ENCODE measurements at regions not wholly inside any gene's neighbourhood (a gene's known extent, or its start where the extent isn't known, plus 50 kb on each side); places are given as distances from the start of the nearest gene placed in this dataset.

- TF ChIP-seq YY1 (IDR thresholded peaks at IDR 0.05; ENCODE audit: low read depth) (no peak), CREB1 (IDR thresholded peaks at IDR 0.05; ENCODE audit: low read depth) (no peak)
These were observed 126.2 kb upstream of the KLHL25 start for GRCh38 chr15:85920956-85921355.

GRCh38 chr15:85924088-85924487, 129.4 kb upstream of the KLHL25 start:
- no peak for TF ChIP-seq FOXM1 (IDR thresholded peaks at IDR 0.05; ENCODE audit: borderline replicate concordance, low read depth)
- no peak for TF ChIP-seq TCF12 (IDR thresholded peaks at IDR 0.05; ENCODE audit: low read depth)
- no peak for TF ChIP-seq ZBTB7A (IDR thresholded peaks at IDR 0.05; ENCODE audit: low read depth)
- no peak for TF ChIP-seq CREB1 (IDR thresholded peaks at IDR 0.05; ENCODE audit: low read depth)
- TF ChIP-seq EGR1 (IDR thresholded peaks at IDR 0.05), result no peak
- no peak for TF ChIP-seq EP300 (IDR thresholded peaks at IDR 0.05; ENCODE audit: borderline replicate concordance)
- TF ChIP-seq CEBPB (IDR thresholded peaks at IDR 0.05), result no peak
- no peak for TF ChIP-seq RAD21 (IDR thresholded peaks at IDR 0.05; ENCODE audit: low read depth)
- no peak for TF ChIP-seq MAX (IDR thresholded peaks at IDR 0.05)

- TF ChIP-seq YY1 (IDR thresholded peaks at IDR 0.05; ENCODE audit: low read depth), result no peak
- TF ChIP-seq FOXM1 (IDR thresholded peaks at IDR 0.05; ENCODE audit: borderline replicate concordance, low read depth), result no peak
- no peak for TF ChIP-seq RAD21 (IDR thresholded peaks at IDR 0.05; ENCODE audit: low read depth)
- no peak for TF ChIP-seq CREB1 (IDR thresholded peaks at IDR 0.05; ENCODE audit: low read depth)
- no peak for TF ChIP-seq USF1 (IDR thresholded peaks at IDR 0.05)
- no peak for TF ChIP-seq TCF12 (IDR thresholded peaks at IDR 0.05; ENCODE audit: low read depth)
- no peak for TF ChIP-seq REST (IDR thresholded peaks at IDR 0.05; ENCODE audit: low read depth)
- TF ChIP-seq TAF1 (IDR thresholded peaks at IDR 0.05; ENCODE audit: low read depth), result no peak
- TF ChIP-seq TEAD4 (IDR thresholded peaks at IDR 0.05), result no peak
- no peak for TF ChIP-seq CEBPB (IDR thresholded peaks at IDR 0.05)
- no peak for TF ChIP-seq EP300 (IDR thresholded peaks at IDR 0.05; ENCODE audit: borderline replicate concordance)
- TF ChIP-seq MAX (IDR thresholded peaks at IDR 0.05), result no peak
- TF ChIP-seq NFIC (IDR thresholded peaks at IDR 0.05), result no peak
These were observed 131.0 kb upstream of the KLHL25 start for GRCh38 chr15:85925649-85926237.

GRCh38 chr15:85926834-85927233, 132.1 kb upstream of the KLHL25 start:
- no peak for TF ChIP-seq TAF1 (IDR thresholded peaks at IDR 0.05; ENCODE audit: low read depth)
- TF ChIP-seq EGR1 (IDR thresholded peaks at IDR 0.05), result no peak
- no peak for TF ChIP-seq REST (IDR thresholded peaks at IDR 0.05; ENCODE audit: low read depth)
- no peak for TF ChIP-seq CREB1 (IDR thresholded peaks at IDR 0.05; ENCODE audit: low read depth)
- no peak for TF ChIP-seq TEAD4 (IDR thresholded peaks at IDR 0.05)
- TF ChIP-seq USF1 (IDR thresholded peaks at IDR 0.05), result no peak
- no peak for TF ChIP-seq EP300 (IDR thresholded peaks at IDR 0.05; ENCODE audit: borderline replicate concordance)

- TF ChIP-seq USF1 (IDR thresholded peaks at IDR 0.05) (no peak), ZBTB7A (IDR thresholded peaks at IDR 0.05; ENCODE audit: low read depth) (no peak), TCF12 (IDR thresholded peaks at IDR 0.05; ENCODE audit: low read depth) (no peak)
These were observed 133.3 kb upstream of the KLHL25 start for GRCh38 chr15:85927931-85928537.

GRCh38 chr15:85929786-85930185, 135.1 kb upstream of the KLHL25 start:
- TF ChIP-seq TCF12 (IDR thresholded peaks at IDR 0.05; ENCODE audit: low read depth), result no peak
- TF ChIP-seq RAD21 (IDR thresholded peaks at IDR 0.05; ENCODE audit: low read depth), result no peak
- TF ChIP-seq EGR1 (IDR thresholded peaks at IDR 0.05), result no peak
- no peak for TF ChIP-seq REST (IDR thresholded peaks at IDR 0.05; ENCODE audit: low read depth)
- no peak for TF ChIP-seq USF1 (IDR thresholded peaks at IDR 0.05)
- TF ChIP-seq NFIC (IDR thresholded peaks at IDR 0.05), result no peak
- no peak for TF ChIP-seq MAX (IDR thresholded peaks at IDR 0.05)
- TF ChIP-seq FOXM1 (IDR thresholded peaks at IDR 0.05; ENCODE audit: borderline replicate concordance, low read depth), result no peak
- TF ChIP-seq CREB1 (IDR thresholded peaks at IDR 0.05; ENCODE audit: low read depth), result no peak
- no peak for TF ChIP-seq TAF1 (IDR thresholded peaks at IDR 0.05; ENCODE audit: low read depth)
- no peak for TF ChIP-seq EP300 (IDR thresholded peaks at IDR 0.05; ENCODE audit: borderline replicate concordance)
- TF ChIP-seq TEAD4 (IDR thresholded peaks at IDR 0.05), result no peak
- no peak for TF ChIP-seq YY1 (IDR thresholded peaks at IDR 0.05; ENCODE audit: low read depth)
- no peak for TF ChIP-seq ZBTB7A (IDR thresholded peaks at IDR 0.05; ENCODE audit: low read depth)
- TF ChIP-seq CEBPB (IDR thresholded peaks at IDR 0.05), result no peak

All from Ishikawa (cell line).